ENCODE measurements at regions not wholly inside any gene's neighbourhood (a gene's known extent, or its start where the extent isn't known, plus 50 kb on each side); places are given as distances from the start of the nearest gene placed in this dataset.

- no peak for TF ChIP-seq CTCF (IDR thresholded peaks at IDR 0.05)
- Histone ChIP-seq H3K9me3 (peaks cover 0 to 3% of the 10 kb centered on the region in 2 donors), H3K27me3 (no peaks in the 10 kb centered on the region), H3K36me3 (no peaks in the 10 kb centered on the region), H3K27ac (no peak overlapping the region), H3K4me3 (no peak overlapping the region), H3K4me1 (no peaks in the 10 kb centered on the region)
- intact Hi-C loops (cut with DNase I) = no loop called here
- DNase-seq (ENCODE audit: low spot score in 2 of 2) = no peak
Observed at GRCh38 chr11:13091373-13091772, 82.3 kb downstream of the RASSF10 start.

GRCh38 chr11:13091804-13092203, 82.7 kb downstream of the RASSF10 start:
- DNase-seq (ENCODE audit: low spot score in 2 of 2) = no peak
- no peak for TF ChIP-seq CTCF (IDR thresholded peaks at IDR 0.05)
- intact Hi-C loops (cut with DNase I) = no loop called here
- Histone ChIP-seq H3K4me3 (no peak overlapping the region), H3K36me3 (no peaks in the 10 kb centered on the region), H3K27ac (no peak overlapping the region), H3K27me3 (no peaks in the 10 kb centered on the region), H3K9me3 (peaks cover 0 to 3% of the 10 kb centered on the region in 2 donors), H3K4me1 (no peaks in the 10 kb centered on the region)

- H3K27ac ChIP-seq = no peak overlapping the region
- intact Hi-C loops (cut with DNase I) = no loop called here
- H3K4me3 ChIP-seq = no peak overlapping the region
- no peaks in the 10 kb centered on the region for H3K27me3 ChIP-seq
- no peak for DNase-seq (ENCODE audit: low spot score in 2 of 2)
- H3K4me1 ChIP-seq = no peaks in the 10 kb centered on the region
- H3K9me3 ChIP-seq = peaks cover 0 to 3% of the 10 kb centered on the region in 2 donors
- no peaks in the 10 kb centered on the region for H3K36me3 ChIP-seq
- no peak for TF ChIP-seq CTCF (IDR thresholded peaks at IDR 0.05)
Observed at GRCh38 chr11:13094930-13095687, 86.0 kb downstream of the RASSF10 start.

- H3K36me3 ChIP-seq = no peaks in the 10 kb centered on the region
- no peaks in the 10 kb centered on the region for H3K27me3 ChIP-seq
- no peaks in the 10 kb centered on the region for H3K4me1 ChIP-seq
- intact Hi-C loops (cut with DNase I) = no loop called here
- no peak for DNase-seq (ENCODE audit: low spot score in 2 of 2)
- H3K27ac ChIP-seq = no peak overlapping the region
- peaks cover 0 to 3% of the 10 kb centered on the region in 2 donors for H3K9me3 ChIP-seq
- no peak overlapping the region for H3K4me3 ChIP-seq
- TF ChIP-seq CTCF (IDR thresholded peaks at IDR 0.05) = no peak
Observed at GRCh38 chr11:13098063-13098462, 88.9 kb downstream of the RASSF10 start.

- H3K9me3 ChIP-seq = no peaks in the 10 kb centered on the region
- TF ChIP-seq CTCF (IDR thresholded peaks at IDR 0.05) = no peak
- H3K27me3 ChIP-seq = no peaks in the 10 kb centered on the region
- intact Hi-C loops (cut with DNase I) = no loop called here
- DNase-seq (ENCODE audit: low spot score in 2 of 2) = no peak
- no peak overlapping the region for H3K4me3 ChIP-seq
- no peak overlapping the region for H3K27ac ChIP-seq
- H3K4me1 ChIP-seq = no peaks in the 10 kb centered on the region
- no peaks in the 10 kb centered on the region for H3K36me3 ChIP-seq
Observed at GRCh38 chr11:13098616-13099289, 89.6 kb downstream of the RASSF10 start.
